Activated CD4-positive, alpha-beta T cell treated with anti-CD3 and anti-CD28 coated beads, Interleukin-2, amount 10 ng/mL, durations not matched to agents 24 days and 14 days (primary cell): ENCODE measurements at regions not wholly inside any gene's neighbourhood (a gene's known extent, or its start where the extent isn't known, plus 50 kb on each side); places are given as distances from the start of the nearest gene placed in this dataset.

ENCODE experiments used
- DNase-seq: peaks from one replicate; pipeline ENCODE4 v3.0.0; 2022
- H3K27ac Mint-ChIP-seq: one replicate; pipeline ENCODE4 v1.8.0; 2022; ENCODE audit warnings: mild to moderate bottlenecking, mixed read lengths
- H3K27me3 Mint-ChIP-seq: one replicate; pipeline ENCODE4 v1.8.0; 2022; ENCODE audit warnings: mixed read lengths
- H3K36me3 Mint-ChIP-seq: one replicate; pipeline ENCODE4 v1.8.0; 2022; ENCODE audit warnings: low read depth, mild to moderate bottlenecking, mixed read lengths
- H3K4me1 Mint-ChIP-seq: one replicate; pipeline ENCODE4 v1.8.0; 2021; ENCODE audit warnings: mixed read lengths
- H3K4me3 Mint-ChIP-seq: one replicate; pipeline ENCODE4 v1.8.0; 2022; ENCODE audit warnings: mild to moderate bottlenecking, moderate library complexity, mixed read lengths
- H3K9me3 Mint-ChIP-seq: one replicate; pipeline ENCODE4 v1.8.0; 2021; ENCODE audit warnings: mixed read lengths
- intact Hi-C: fragments of 100-400 bp; cut with micrococcal nuclease; formaldehyde crosslinking; loops from one replicate; pipeline ENCODE4 v1.15.1; 2023

GRCh38 chr4:72828864-72829263 lies 240.7 kb downstream of the COX18 start:
- Mint-ChIP-seq H3K36me3 (no peaks in the 10 kb centered on the region), H3K4me1 (no peaks in the 10 kb centered on the region), H3K27ac (no peak overlapping the region), H3K27me3 (no peaks in the 10 kb centered on the region), H3K9me3 (peaks cover 4% of the 10 kb centered on the region), H3K4me3 (no peak overlapping the region)
- no peak for DNase-seq
- intact Hi-C loops, result no loop called here

GRCh38 chr4:72827968-72828367 lies 241.5 kb downstream of the COX18 start:
- Mint-ChIP-seq H3K27ac (no peak overlapping the region), H3K36me3 (no peaks in the 10 kb centered on the region)

DNA sequence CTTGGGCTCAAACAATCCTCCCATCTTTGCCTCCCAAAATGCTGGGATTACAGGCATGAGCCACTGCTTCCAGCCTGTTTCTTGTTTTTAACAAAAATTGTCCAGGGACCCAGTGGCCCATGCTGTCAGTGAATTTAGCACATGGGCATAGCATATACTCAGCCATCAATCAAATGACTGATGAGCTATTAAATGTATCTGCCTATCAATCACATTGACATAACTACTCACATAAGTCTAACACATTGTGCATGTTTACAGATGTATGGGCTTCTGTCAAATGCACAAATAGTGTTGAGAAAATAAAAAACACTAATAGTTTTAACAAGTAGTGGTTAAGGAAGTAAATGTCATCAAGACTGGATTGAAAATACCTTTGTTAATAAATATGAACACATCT lies 249.4 kb downstream of the COX18 start:
- Mint-ChIP-seq H3K36me3 (no peaks in the 10 kb centered on the region), H3K4me1 (no peaks in the 10 kb centered on the region), H3K27ac (no peak overlapping the region), H3K4me3 (no peak overlapping the region), H3K27me3 (no peaks in the 10 kb centered on the region), H3K9me3 (no peaks in the 10 kb centered on the region)
- DNase-seq, result no peak
- intact Hi-C loops, result no loop called here

More at GRCh38 chr4:72827968-72828367, 241.5 kb downstream of the COX18 start:
- H3K27me3 Mint-ChIP-seq, result no peaks in the 10 kb centered on the region
- DNase-seq, result no peak
- intact Hi-C loops, result no loop called here
- H3K4me1 Mint-ChIP-seq, result no peaks in the 10 kb centered on the region
- H3K9me3 Mint-ChIP-seq, result peaks cover 4% of the 10 kb centered on the region
- no peak overlapping the region for H3K4me3 Mint-ChIP-seq

- intact Hi-C loops, result no loop called here
Measured at GRCh38 chr4:72817012-72817411, 248.0 kb upstream of the ADAMTS3 start.

GRCh38 chr4:72814241-72814640 lies 245.2 kb upstream of the ADAMTS3 start:
- Mint-ChIP-seq H3K27me3 (no peaks in the 10 kb centered on the region), H3K4me3 (no peak overlapping the region), H3K9me3 (no peaks in the 10 kb centered on the region), H3K4me1 (no peaks in the 10 kb centered on the region), H3K36me3 (no peaks in the 10 kb centered on the region), H3K27ac (no peak overlapping the region)
- no peak for DNase-seq
- intact Hi-C loops, result no loop called here

More at GRCh38 chr4:72817012-72817411, 248.0 kb upstream of the ADAMTS3 start:
- Mint-ChIP-seq H3K27ac (no peak overlapping the region), H3K4me1 (no peaks in the 10 kb centered on the region), H3K36me3 (no peaks in the 10 kb centered on the region), H3K4me3 (no peak overlapping the region), H3K9me3 (no peaks in the 10 kb centered on the region), H3K27me3 (no peaks in the 10 kb centered on the region)
- DNase-seq, result no peak

GRCh38 chr4:72809208-72809607 lies 240.2 kb upstream of the ADAMTS3 start:
- Mint-ChIP-seq H3K36me3 (no peaks in the 10 kb centered on the region), H3K4me1 (no peaks in the 10 kb centered on the region), H3K4me3 (no peak overlapping the region), H3K27me3 (no peaks in the 10 kb centered on the region), H3K27ac (no peak overlapping the region), H3K9me3 (no peaks in the 10 kb centered on the region)
- DNase-seq, result no peak
- intact Hi-C loops, result no loop called here

DNA sequence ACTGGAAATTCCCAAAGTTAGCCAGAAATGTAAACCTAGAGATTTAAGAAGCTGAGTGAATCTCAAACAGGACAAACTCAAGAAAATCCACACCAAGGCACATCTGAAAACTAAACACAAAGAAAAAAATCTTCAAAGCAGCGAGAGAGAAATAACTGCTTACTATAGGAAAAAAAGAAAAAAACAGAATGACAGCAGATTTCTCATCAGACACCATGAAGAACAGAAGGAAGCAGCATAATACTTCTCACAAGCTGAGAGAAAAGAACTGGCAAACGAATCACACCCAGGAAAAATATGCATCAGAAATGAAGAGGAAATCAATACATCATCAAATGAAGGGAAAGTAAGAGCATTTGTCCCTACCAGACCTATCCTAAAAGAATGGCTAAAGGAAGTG lies 236.3 kb upstream of the ADAMTS3 start:
- H3K27ac Mint-ChIP-seq, result no peak overlapping the region
- no peak for DNase-seq
- intact Hi-C loops, result no loop called here
- no peak overlapping the region for H3K4me3 Mint-ChIP-seq
- no peaks in the 10 kb centered on the region for H3K27me3 Mint-ChIP-seq
- no peaks in the 10 kb centered on the region for H3K36me3 Mint-ChIP-seq
- H3K9me3 Mint-ChIP-seq, result no peaks in the 10 kb centered on the region
- H3K4me1 Mint-ChIP-seq, result no peaks in the 10 kb centered on the region

GRCh38 chr4:72797486-72797885 lies 228.5 kb upstream of the ADAMTS3 start:
- H3K4me1 Mint-ChIP-seq, result no peaks in the 10 kb centered on the region
- no peak for DNase-seq
- intact Hi-C loops, result no loop called here
- no peaks in the 10 kb centered on the region for H3K36me3 Mint-ChIP-seq
- no peaks in the 10 kb centered on the region for H3K9me3 Mint-ChIP-seq
- no peak overlapping the region for H3K27ac Mint-ChIP-seq
- H3K27me3 Mint-ChIP-seq, result no peaks in the 10 kb centered on the region
- H3K4me3 Mint-ChIP-seq, result no peak overlapping the region

- H3K4me1 Mint-ChIP-seq, result no peaks in the 10 kb centered on the region
- H3K4me3 Mint-ChIP-seq, result no peak overlapping the region
- intact Hi-C loops, result no loop called here
- H3K27ac Mint-ChIP-seq, result no peak overlapping the region
- H3K9me3 Mint-ChIP-seq, result no peaks in the 10 kb centered on the region
- no peak for DNase-seq
- no peaks in the 10 kb centered on the region for H3K36me3 Mint-ChIP-seq
- H3K27me3 Mint-ChIP-seq, result no peaks in the 10 kb centered on the region
Measured at GRCh38 chr4:72791054-72791453, 222.0 kb upstream of the ADAMTS3 start.

DNA sequence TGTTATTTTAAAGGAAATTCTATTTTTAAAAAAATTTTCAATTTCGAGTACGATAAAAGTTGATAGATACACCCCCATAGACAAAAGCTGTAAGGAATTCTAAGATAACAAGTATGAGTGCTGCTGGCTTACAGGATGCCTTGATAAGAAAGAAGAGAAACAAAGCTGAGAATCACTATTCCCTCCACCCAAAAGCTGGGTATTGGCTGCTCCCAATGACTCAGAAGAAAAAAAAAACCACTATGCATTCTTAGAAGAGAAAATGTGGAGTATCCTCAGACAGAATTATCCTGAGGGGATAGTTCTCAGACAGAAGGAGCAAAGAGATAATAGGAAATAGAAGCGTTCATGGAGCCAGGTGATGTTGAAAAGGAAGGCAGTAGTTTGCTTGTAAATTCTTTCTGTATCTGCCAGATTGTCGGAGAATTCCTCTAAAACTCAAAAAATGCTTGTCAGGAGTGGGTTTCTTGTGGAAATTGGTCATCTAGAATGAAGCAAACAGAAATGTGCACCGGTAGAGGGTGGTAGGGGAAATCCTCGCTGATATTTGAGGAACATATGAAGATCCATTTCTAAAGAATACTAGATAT lies 217.5 kb upstream of the ADAMTS3 start:
- intact Hi-C loops, result no loop called here
- H3K4me1 Mint-ChIP-seq, result no peaks in the 10 kb centered on the region
- H3K4me3 Mint-ChIP-seq, result no peak overlapping the region
- no peaks in the 10 kb centered on the region for H3K27me3 Mint-ChIP-seq
- no peaks in the 10 kb centered on the region for H3K36me3 Mint-ChIP-seq
- no peak overlapping the region for H3K27ac Mint-ChIP-seq
- no peak for DNase-seq
- H3K9me3 Mint-ChIP-seq, result no peaks in the 10 kb centered on the region

DNA sequence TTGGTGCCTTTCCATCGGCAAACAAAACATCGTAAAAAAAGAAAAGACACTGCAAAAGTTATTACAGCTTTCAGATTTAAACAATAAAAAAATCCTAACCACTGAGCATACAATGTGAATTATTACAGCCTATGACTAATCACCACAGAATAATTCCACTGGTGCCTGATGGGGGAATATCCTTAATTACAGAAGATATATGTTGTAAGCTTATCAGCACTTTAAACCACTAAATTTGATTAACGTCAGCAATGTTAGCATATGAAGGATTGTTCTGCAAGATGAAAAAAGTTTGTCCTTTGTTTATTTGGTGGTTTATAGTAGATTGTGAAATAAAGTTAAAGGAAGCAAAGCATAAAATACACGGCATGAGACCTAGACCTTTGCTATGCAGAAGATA lies 210.2 kb upstream of the ADAMTS3 start:
- intact Hi-C loops, result no loop called here

DNA sequence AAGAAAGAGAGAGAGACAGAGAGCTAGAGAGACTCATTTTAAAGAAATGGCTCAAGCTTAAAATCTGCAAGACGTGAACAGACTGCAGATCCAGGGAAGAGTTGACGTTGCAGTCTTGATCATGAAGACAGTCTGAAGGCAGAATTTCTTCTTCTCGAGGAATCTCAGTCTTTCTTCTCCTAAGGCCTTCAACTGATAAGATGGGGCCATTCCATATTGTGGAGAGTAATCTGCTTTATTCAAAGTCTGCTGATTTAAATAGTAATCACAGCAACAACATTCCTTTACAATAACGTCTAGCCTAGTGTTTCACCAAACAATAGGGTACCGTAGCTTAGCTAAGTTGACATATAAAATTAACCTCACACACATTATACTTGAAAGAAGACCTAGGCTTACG lies 208.4 kb upstream of the ADAMTS3 start:
- intact Hi-C loops, result no loop called here
- Mint-ChIP-seq H3K36me3 (no peaks in the 10 kb centered on the region), H3K9me3 (no peaks in the 10 kb centered on the region), H3K27me3 (no peaks in the 10 kb centered on the region), H3K4me3 (no peak overlapping the region), H3K27ac (no peak overlapping the region), H3K4me1 (no peaks in the 10 kb centered on the region)
- no peak for DNase-seq

More for the DNA sequence above, 210.2 kb upstream of the ADAMTS3 start:
- Mint-ChIP-seq H3K27ac (no peak overlapping the region), H3K4me1 (no peaks in the 10 kb centered on the region), H3K4me3 (no peak overlapping the region), H3K9me3 (no peaks in the 10 kb centered on the region), H3K27me3 (no peaks in the 10 kb centered on the region), H3K36me3 (no peaks in the 10 kb centered on the region)
- no peak for DNase-seq

GRCh38 chr4:72770708-72771107 lies 201.7 kb upstream of the ADAMTS3 start:
- no peaks in the 10 kb centered on the region for H3K27me3 Mint-ChIP-seq
- no peak for DNase-seq
- no peaks in the 10 kb centered on the region for H3K4me1 Mint-ChIP-seq
- H3K36me3 Mint-ChIP-seq, result no peaks in the 10 kb centered on the region
- intact Hi-C loops, result no loop called here
- no peak overlapping the region for H3K4me3 Mint-ChIP-seq
- H3K27ac Mint-ChIP-seq, result no peak overlapping the region
- H3K9me3 Mint-ChIP-seq, result no peaks in the 10 kb centered on the region

GRCh38 chr4:72768364-72768763 lies 199.3 kb upstream of the ADAMTS3 start:
- no peaks in the 10 kb centered on the region for H3K27me3 Mint-ChIP-seq
- no peak for DNase-seq
- intact Hi-C loops, result no loop called here
- no peaks in the 10 kb centered on the region for H3K9me3 Mint-ChIP-seq
- H3K36me3 Mint-ChIP-seq, result no peaks in the 10 kb centered on the region
- no peaks in the 10 kb centered on the region for H3K4me1 Mint-ChIP-seq
- no peak overlapping the region for H3K27ac Mint-ChIP-seq
- H3K4me3 Mint-ChIP-seq, result no peak overlapping the region

DNA sequence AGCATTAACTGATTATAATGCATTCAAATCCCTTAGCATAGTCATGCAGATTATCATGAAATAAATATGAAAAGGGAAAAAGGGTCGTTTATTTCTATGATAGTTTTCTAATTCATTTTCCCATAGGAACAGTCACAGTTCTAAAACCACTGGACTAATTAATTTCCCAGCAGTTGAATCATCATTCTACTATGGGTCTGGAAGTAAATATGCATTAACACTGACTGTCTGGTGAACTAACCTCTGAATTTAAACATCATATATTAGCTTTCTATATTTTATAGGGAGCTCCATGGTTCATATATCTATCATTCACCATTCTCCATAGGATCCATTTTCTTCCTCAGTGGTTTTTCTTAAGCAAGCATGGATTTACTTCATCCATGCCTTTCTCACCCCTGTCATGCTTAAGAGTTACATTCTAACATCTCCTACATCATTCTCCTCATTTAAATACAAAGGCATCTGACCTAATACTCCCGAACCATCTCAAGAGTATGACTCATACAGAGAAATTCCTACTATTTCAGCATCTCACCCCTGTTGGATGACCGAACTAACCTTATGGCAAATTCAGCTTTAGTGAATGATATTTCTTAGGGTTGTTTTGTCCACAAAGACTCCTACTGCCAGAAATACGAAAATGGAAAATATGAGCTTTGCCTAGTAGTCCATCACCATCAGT lies 198.7 kb upstream of the ADAMTS3 start:
- H3K27me3 Mint-ChIP-seq, result no peaks in the 10 kb centered on the region
- H3K4me1 Mint-ChIP-seq, result no peaks in the 10 kb centered on the region
- DNase-seq, result no peak
- H3K36me3 Mint-ChIP-seq, result no peaks in the 10 kb centered on the region
- no peaks in the 10 kb centered on the region for H3K9me3 Mint-ChIP-seq
- H3K4me3 Mint-ChIP-seq, result no peak overlapping the region
- no peak overlapping the region for H3K27ac Mint-ChIP-seq
- intact Hi-C loops, result no loop called here
